OCI-LY7 (cell line): ENCODE measurements at regions not wholly inside any gene's neighbourhood (a gene's known extent, or its start where the extent isn't known, plus 50 kb on each side); places are given as distances from the start of the nearest gene placed in this dataset.

Experiments
- BruUV-seq: library from RNA; stranded (reverse); fragments of 400-500 nt; replicated peaks from 2 replicates; lab custom pipeline; 2021; lab: Mats Ljungman, UMichigan
- CTCF ChIA-PET: fragments of 300-600 bp; sonication (Branson Sonifier 250); formaldehyde crosslinking; loops from one replicate; lab custom pipeline; 2022; ENCODE audit warnings: antibody characterized with exemption; ENCODE audit not compliant: unreplicated experiment; lab: Charles Lee
- POLR2A ChIA-PET: fragments of 300-600 bp; sonication (Branson Sonifier 250); formaldehyde crosslinking; loops from one replicate; lab custom pipeline; 2022; ENCODE audit warnings: antibody characterized with exemption; lab: Charles Lee
- DNase-seq: peaks from one replicate; pipeline ENCODE4 v3.0.0-alpha.2; 2015; ENCODE audit warnings: low spot score
- H2AFZ ChIP-seq: fragments of 200-600 bp; sonication (generic), shearing (Covaris generic); 2 replicates; pipeline ENCODE4 v1.6.1; 2014; ENCODE audit warnings: mild to moderate bottlenecking, antibody characterized with exemption, low read length, moderate library complexity
- H3K27ac ChIP-seq: fragments of 200-600 bp; sonication (generic); 2 replicates; pipeline ENCODE4 v1.5.1; 2014; ENCODE audit warnings: mixed run types, low read depth, mild to moderate bottlenecking, moderate library complexity, low read length, inconsistent platforms; ENCODE audit not compliant: poor library complexity, severe bottlenecking
- H3K36me3 ChIP-seq: fragments of 200-600 bp; sonication (generic); 2 replicates; pipeline ENCODE4 v1.6.1; 2014; ENCODE audit warnings: mild to moderate bottlenecking, antibody characterized with exemption, low read length, moderate library complexity, mixed read lengths; ENCODE audit not compliant: insufficient read depth
- H3K4me1 ChIP-seq: fragments of 200-600 bp; sonication (generic); 2 replicates; pipeline ENCODE4 v1.5.1; 2014; ENCODE audit warnings: mild to moderate bottlenecking, low read length; ENCODE audit not compliant: insufficient read depth, poor library complexity, severe bottlenecking
- H3K4me2 ChIP-seq: fragments of 200-600 bp; sonication (generic); 2 replicates; pipeline ENCODE4 v1.6.1; 2014; ENCODE audit warnings: mild to moderate bottlenecking, low read length
- H3K4me3 ChIP-seq: fragments of 200-600 bp; sonication (generic); 2 replicates; pipeline ENCODE4 v1.5.1; 2014; ENCODE audit warnings: mild to moderate bottlenecking, low read depth, low read length; ENCODE audit not compliant: poor library complexity, severe bottlenecking
- H3K79me2 ChIP-seq: fragments of 200-600 bp; sonication (generic); 2 replicates; pipeline ENCODE4 v1.6.1; 2016; ENCODE audit warnings: low read depth, mild to moderate bottlenecking, low read length, moderate library complexity, mixed read lengths; ENCODE audit not compliant: insufficient read depth
- H3K9me2 ChIP-seq: fragments of 200-600 bp; sonication (generic); 2 replicates; pipeline ENCODE4 v1.6.1; 2016; ENCODE audit warnings: mild to moderate bottlenecking, low read length, mixed read lengths; ENCODE audit not compliant: insufficient read depth
- H3K9me3 ChIP-seq: fragments of 200-600 bp; sonication (generic); 2 replicates; pipeline ENCODE4 v1.6.1; 2014; ENCODE audit warnings: mild to moderate bottlenecking, mixed run types, low read length, mixed read lengths
- H4K20me1 ChIP-seq: fragments of 200-600 bp; sonication (generic); 2 replicates; pipeline ENCODE4 v1.6.1; 2014; ENCODE audit warnings: mild to moderate bottlenecking, antibody characterized with exemption, low read length, moderate library complexity, mixed read lengths; ENCODE audit not compliant: insufficient read depth
- EZH2phosphoT487 ChIP-seq: fragments of 200-600 bp; sonication (generic); IDR thresholded peaks from 2 replicates; pipeline ENCODE4 v1.6.1; 2018; ENCODE audit warnings: low read depth, borderline replicate concordance, mild to moderate bottlenecking, mixed run types, antibody characterized with exemption, low read length, moderate library complexity, mixed read lengths
- intact Hi-C: fragments of 100-400 bp; cut with micrococcal nuclease; formaldehyde crosslinking; loops from one replicate; pipeline ENCODE4 v1.10.0; 2022; ENCODE audit not compliant: unreplicated experiment
- TF ChIP-seq, protein P1 (sequence below): fragments of 200-600 bp; sonication (generic); conservative IDR thresholded peaks from 2 replicates; pipeline ENCODE4 v1.5.1; 2014; ENCODE audit warnings: mild to moderate bottlenecking, antibody characterized with exemption, low read length, moderate library complexity, mixed read lengths

- Histone ChIP-seq H4K20me1 (no peaks in the 10 kb centered on the region), H3K4me2 (no peak overlapping the region), H3K9me3 (no peaks in the 10 kb centered on the region), H3K9me2 (no peaks in the 10 kb centered on the region), H3K79me2 (no peaks in the 10 kb centered on the region), H2AFZ (no peak overlapping the region), H3K4me3 (no peak overlapping the region), H3K36me3 (no peaks in the 10 kb centered on the region), H3K27ac (no peak overlapping the region), H3K4me1 (no peaks in the 10 kb centered on the region)
- no peak for DNase-seq
- intact Hi-C loops = no loop called here
- ChIA-PET CTCF (no interaction called here), POLR2A (no interaction called here)
- no TSS peak for BruUV-seq
- TF ChIP-seq, protein P1, sequence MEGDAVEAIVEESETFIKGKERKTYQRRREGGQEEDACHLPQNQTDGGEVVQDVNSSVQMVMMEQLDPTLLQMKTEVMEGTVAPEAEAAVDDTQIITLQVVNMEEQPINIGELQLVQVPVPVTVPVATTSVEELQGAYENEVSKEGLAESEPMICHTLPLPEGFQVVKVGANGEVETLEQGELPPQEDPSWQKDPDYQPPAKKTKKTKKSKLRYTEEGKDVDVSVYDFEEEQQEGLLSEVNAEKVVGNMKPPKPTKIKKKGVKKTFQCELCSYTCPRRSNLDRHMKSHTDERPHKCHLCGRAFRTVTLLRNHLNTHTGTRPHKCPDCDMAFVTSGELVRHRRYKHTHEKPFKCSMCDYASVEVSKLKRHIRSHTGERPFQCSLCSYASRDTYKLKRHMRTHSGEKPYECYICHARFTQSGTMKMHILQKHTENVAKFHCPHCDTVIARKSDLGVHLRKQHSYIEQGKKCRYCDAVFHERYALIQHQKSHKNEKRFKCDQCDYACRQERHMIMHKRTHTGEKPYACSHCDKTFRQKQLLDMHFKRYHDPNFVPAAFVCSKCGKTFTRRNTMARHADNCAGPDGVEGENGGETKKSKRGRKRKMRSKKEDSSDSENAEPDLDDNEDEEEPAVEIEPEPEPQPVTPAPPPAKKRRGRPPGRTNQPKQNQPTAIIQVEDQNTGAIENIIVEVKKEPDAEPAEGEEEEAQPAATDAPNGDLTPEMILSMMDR = no peak
- no peak for TF ChIP-seq EZH2phosphoT487
Measured at GRCh38 chr10:64090865-64091264, 569.7 kb downstream of the REEP3 start.

GRCh38 chr10:64091897-64092296, 570.7 kb downstream of the REEP3 start:
- Histone ChIP-seq H4K20me1 (no peaks in the 10 kb centered on the region), H3K9me2 (no peaks in the 10 kb centered on the region), H3K27ac (no peak overlapping the region), H3K79me2 (no peaks in the 10 kb centered on the region), H3K9me3 (no peaks in the 10 kb centered on the region), H3K4me2 (no peak overlapping the region), H2AFZ (no peak overlapping the region), H3K4me3 (no peak overlapping the region), H3K36me3 (no peaks in the 10 kb centered on the region), H3K4me1 (no peaks in the 10 kb centered on the region)
- POLR2A ChIA-PET = no interaction called here
- no peak for DNase-seq
- CTCF ChIA-PET = no interaction called here
- no TSS peak for BruUV-seq
- intact Hi-C loops = no loop called here
- TF ChIP-seq, protein P1 = peak; percentile 48; the same call in 1 of the 2 replicates
- no peak for TF ChIP-seq EZH2phosphoT487

- Histone ChIP-seq H3K36me3 (no peaks in the 10 kb centered on the region), H3K4me3 (no peak overlapping the region), H3K9me2 (no peaks in the 10 kb centered on the region), H4K20me1 (no peaks in the 10 kb centered on the region), H3K27ac (no peak overlapping the region), H2AFZ (no peak overlapping the region), H3K9me3 (no peaks in the 10 kb centered on the region), H3K79me2 (no peaks in the 10 kb centered on the region), H3K4me1 (no peaks in the 10 kb centered on the region), H3K4me2 (no peak overlapping the region)
- BruUV-seq = no TSS peak
- DNase-seq = no peak
- CTCF ChIA-PET = no interaction called here
- intact Hi-C loops = no loop called here
- POLR2A ChIA-PET = no interaction called here
- TF ChIP-seq, protein P1 = no peak
- no peak for TF ChIP-seq EZH2phosphoT487
Measured at GRCh38 chr10:64093304-64093703, 572.1 kb downstream of the REEP3 start.
